Upper lobe of right lung (tissue), 1 donor: ENCODE measurements at regions not wholly inside any gene's neighbourhood (a gene's known extent, or its start where the extent isn't known, plus 50 kb on each side); places are given as distances from the start of the nearest gene placed in this dataset.
"Not testable (repeated sequence)": the region's sequence is repeated elsewhere in the genome, so short reads cannot be mapped to it uniquely, and the experiment has no call there.

Source experiments
- ATAC-seq: fragments of 200-7000 bp; cut with Tn5 transposase; one replicate; pipeline ENCODE4 v1.9.1; 2020; ENCODE audit warnings: mild to moderate bottlenecking, moderate library complexity
- DNase-seq: peaks from one replicate; pipeline ENCODE4 v3.0.0-alpha.2; 2020
- H3K27ac ChIP-seq: fragments of 200-600 bp; one replicate; pipeline ENCODE4 v1.8.0; 2022
- H3K27me3 ChIP-seq: fragments of 200-600 bp; one replicate; pipeline ENCODE4 v1.8.0; 2022; ENCODE audit warnings: mild to moderate bottlenecking
- H3K36me3 ChIP-seq: fragments of 200-600 bp; one replicate; pipeline ENCODE4 v1.8.0; 2022
- H3K4me1 ChIP-seq: fragments of 200-600 bp; one replicate; pipeline ENCODE4 v1.8.0; 2022
- H3K4me3 ChIP-seq: fragments of 200-600 bp; one replicate; pipeline ENCODE4 v1.8.0; 2022; ENCODE audit warnings: mild to moderate bottlenecking
- H3K9me3 ChIP-seq: fragments of 200-600 bp; one replicate; pipeline ENCODE4 v1.8.0; 2022
- intact Hi-C: fragments of 100-400 bp; cut with DNase I; formaldehyde crosslinking; loops from one replicate; pipeline ENCODE4 v1.11.0; 2022
- TF ChIP-seq, protein P1 (sequence below): fragments of 200-600 bp; IDR thresholded peaks from one replicate; pipeline ENCODE4 v1.8.0; 2022; ENCODE audit warnings: antibody characterized with exemption
- donor health status: DM: no; HTN: yes; CAD: no; lungs with severe emphysema.

DNA sequence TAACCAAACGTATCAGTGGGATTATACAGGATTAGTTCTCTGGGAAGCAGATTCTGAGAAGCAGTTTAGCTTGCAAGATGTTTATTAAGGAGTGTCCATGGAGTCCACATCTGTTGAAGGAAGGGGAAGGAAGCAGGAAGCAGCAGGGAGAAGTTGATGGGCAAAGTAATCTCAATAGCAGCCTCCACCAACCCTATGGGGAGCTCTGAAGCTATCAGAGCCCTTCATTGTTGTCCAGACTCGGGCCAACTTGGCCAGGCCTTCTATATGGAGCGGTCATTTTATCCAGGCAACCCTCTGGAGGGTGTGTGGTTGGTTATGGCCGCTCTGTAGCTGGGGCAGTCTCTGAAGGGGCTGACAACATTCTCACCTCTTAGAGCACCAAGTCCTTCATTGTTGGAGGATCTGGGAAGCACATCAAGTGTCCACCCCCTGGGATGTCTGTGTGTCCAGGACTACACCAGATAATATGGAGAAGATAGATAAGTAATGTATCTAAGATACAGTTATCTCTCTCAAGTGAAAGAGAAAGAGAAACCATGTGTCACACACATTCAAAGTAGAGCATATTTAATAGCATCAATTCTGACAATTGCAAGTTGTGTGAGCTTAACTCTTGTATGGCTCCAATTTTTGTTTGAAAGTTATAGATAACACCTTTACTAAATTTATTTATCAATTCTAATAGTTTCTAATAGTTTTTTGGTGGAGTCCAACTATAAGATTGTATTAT, 101.7 kb upstream of the TRIM77 start:
- H3K4me1 ChIP-seq, result no peaks in the 10 kb centered on the region
- H3K36me3 ChIP-seq, result no peaks in the 10 kb centered on the region
- intact Hi-C loops, result no loop called here
- no peak overlapping the region for H3K27ac ChIP-seq
- TF ChIP-seq, protein P1, sequence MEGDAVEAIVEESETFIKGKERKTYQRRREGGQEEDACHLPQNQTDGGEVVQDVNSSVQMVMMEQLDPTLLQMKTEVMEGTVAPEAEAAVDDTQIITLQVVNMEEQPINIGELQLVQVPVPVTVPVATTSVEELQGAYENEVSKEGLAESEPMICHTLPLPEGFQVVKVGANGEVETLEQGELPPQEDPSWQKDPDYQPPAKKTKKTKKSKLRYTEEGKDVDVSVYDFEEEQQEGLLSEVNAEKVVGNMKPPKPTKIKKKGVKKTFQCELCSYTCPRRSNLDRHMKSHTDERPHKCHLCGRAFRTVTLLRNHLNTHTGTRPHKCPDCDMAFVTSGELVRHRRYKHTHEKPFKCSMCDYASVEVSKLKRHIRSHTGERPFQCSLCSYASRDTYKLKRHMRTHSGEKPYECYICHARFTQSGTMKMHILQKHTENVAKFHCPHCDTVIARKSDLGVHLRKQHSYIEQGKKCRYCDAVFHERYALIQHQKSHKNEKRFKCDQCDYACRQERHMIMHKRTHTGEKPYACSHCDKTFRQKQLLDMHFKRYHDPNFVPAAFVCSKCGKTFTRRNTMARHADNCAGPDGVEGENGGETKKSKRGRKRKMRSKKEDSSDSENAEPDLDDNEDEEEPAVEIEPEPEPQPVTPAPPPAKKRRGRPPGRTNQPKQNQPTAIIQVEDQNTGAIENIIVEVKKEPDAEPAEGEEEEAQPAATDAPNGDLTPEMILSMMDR, result no peak
- H3K27me3 ChIP-seq, result no peaks in the 10 kb centered on the region
- DNase-seq, result no peak
- no peak overlapping the region for H3K4me3 ChIP-seq
- ATAC-seq, result no peak
- H3K9me3 ChIP-seq, result no peaks in the 10 kb centered on the region

GRCh38 chr11:89612096-89612495, 98.0 kb upstream of the TRIM77 start:
- intact Hi-C loops, result no loop called here
- Histone ChIP-seq H3K4me3 (peak overlapping the region; percentile 6), H3K27me3 (no peaks in the 10 kb centered on the region), H3K36me3 (no peaks in the 10 kb centered on the region), H3K27ac (no peak overlapping the region), H3K4me1 (no peaks in the 10 kb centered on the region), H3K9me3 (no peaks in the 10 kb centered on the region)
- ATAC-seq (peak; percentile 30), DNase-seq (no peak)
- TF ChIP-seq, protein P1, result no peak

GRCh38 chr11:89613911-89614310, 96.2 kb upstream of the TRIM77 start:
- Histone ChIP-seq H3K27me3 (no peaks in the 10 kb centered on the region), H3K36me3 (no peaks in the 10 kb centered on the region), H3K4me3 (no peak overlapping the region), H3K27ac (no peak overlapping the region), H3K9me3 (no peaks in the 10 kb centered on the region), H3K4me1 (no peaks in the 10 kb centered on the region)
- TF ChIP-seq, protein P1, result no peak
- intact Hi-C loops, result no loop called here
- no peak for DNase-seq
- no peak for ATAC-seq

DNA sequence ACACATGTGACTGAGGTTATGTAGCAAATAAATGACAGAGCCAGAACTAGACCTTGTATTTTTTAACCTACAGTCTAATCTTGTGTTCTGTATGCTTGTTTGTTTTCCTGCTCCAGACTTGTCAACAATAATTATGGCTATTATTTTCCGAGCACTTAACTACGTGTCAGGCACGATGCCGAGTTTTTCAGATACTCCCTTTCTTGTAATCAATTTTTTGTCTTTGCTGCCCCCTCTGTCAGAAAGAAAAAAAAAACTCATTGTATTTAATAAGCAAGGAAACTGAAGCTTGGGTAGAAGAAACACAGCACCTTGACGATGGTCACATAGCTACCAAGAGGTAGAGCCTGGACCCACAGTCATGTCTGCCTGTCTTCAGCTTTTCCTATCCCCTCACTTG, 95.7 kb upstream of the TRIM77 start:
- ATAC-seq, H3K9me3 ChIP-seq, H3K27me3 ChIP-seq, intact Hi-C loops, H3K27ac ChIP-seq, H3K36me3 ChIP-seq, DNase-seq, H3K4me1 ChIP-seq, H3K4me3 ChIP-seq: not testable (repeated sequence)
- TF ChIP-seq, protein P1, result peak; percentile 27

DNA sequence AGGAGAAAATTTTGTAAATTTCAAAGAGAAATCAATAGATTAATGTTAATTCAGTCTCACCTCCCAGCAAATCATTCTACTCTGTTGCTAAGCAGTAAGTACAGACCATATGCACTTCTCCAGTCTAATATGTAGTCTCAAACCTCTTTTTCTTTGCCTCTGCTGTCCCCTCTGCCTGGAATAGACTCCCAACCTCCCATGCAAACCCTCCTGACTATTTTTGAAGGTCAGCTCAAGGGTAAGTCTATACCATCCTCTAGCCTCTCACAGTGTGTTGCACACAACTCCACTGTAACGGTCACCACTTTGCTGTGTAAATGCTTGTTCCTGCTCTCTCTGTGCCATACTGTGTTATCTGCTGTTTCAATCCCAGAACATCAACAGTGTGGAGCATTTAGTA, 94.5 kb upstream of the TRIM77 start:
- H3K27me3 ChIP-seq, H3K36me3 ChIP-seq, H3K9me3 ChIP-seq, DNase-seq, H3K4me1 ChIP-seq, H3K4me3 ChIP-seq, H3K27ac ChIP-seq, ATAC-seq, intact Hi-C loops: not testable (repeated sequence)

DNA sequence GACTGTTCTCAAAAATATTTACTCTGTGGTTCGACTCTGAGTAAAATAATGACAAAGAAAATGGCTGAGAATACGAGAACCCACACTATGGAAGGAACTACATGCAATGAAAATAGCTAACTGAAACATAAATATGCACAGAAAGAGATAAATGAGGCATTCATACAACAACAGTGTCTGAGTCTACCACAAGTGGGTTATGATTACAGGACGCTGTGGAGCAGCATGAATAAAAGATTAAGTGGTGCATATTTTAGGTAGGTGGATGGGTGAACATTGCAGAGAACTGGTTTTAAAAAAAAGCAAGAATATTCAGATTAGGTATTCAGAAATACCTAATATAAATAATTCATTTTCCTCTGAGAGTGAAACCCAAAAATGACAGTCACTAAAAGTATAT, 93.9 kb upstream of the TRIM77 start:
- intact Hi-C loops, H3K4me3 ChIP-seq, DNase-seq, H3K27ac ChIP-seq, ATAC-seq, H3K36me3 ChIP-seq, H3K27me3 ChIP-seq, H3K4me1 ChIP-seq, H3K9me3 ChIP-seq: not testable (repeated sequence)
